ENCODE measurements at regions not wholly inside any gene's neighbourhood (a gene's known extent, or its start where the extent isn't known, plus 50 kb on each side); places are given as distances from the start of the nearest gene placed in this dataset.

DNA sequence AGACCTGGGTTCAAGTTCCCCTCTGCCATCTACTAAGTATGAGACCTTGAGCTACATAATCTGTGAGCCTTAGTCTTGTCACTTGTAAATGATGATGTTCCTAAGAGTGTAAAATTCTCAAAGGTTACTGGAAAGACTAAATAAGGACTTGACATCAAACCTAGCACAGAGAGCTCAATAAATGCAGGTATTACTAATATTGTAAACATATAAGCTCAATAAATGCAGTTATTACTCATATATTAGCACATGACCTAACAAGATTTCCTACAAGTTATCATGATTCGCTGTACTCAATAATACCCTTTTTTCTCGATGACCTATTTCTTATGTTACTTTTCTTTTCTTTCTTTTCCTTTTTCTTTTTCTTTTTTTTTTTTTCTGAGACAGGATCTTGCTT is 174.9 kb downstream of the ZNF281 start:
- H3K4me1 ChIP-seq: no peaks in the 10 kb centered on the region
- H3K4me3 ChIP-seq: no peak overlapping the region
- H3K36me3 ChIP-seq: no peaks in the 10 kb centered on the region
- H3K27me3 ChIP-seq: no peaks in the 10 kb centered on the region
- no peak overlapping the region for H3K27ac ChIP-seq
- H3K9me3 ChIP-seq: no peaks in the 10 kb centered on the region
- no peak for DNase-seq (ENCODE audit: low spot score)
- TF ChIP-seq CTCF (IDR thresholded peaks at IDR 0.05): no peak

DNA sequence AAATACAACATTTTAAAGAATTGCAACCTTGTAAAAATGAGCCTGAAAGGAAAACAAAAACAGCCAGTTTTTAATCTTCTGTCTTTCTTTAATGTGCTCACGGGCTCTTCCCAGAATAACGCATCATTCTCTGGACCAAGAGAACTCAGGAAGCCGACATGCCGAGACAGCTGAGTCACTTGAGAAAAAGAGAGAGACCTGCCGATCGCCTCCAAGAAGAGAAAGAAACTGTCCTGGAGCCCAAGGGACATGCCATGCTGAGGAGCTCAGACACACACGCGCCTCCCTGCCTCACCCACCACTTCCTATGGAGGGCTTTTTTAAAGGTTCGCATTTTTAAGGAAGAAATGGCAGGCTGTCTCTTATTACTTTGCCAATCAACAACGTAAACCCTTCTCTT is 176.4 kb downstream of the ZNF281 start:
- DNase-seq (ENCODE audit: low spot score): no peak
- H3K27ac ChIP-seq: peak overlapping the region in 1 of 2 donors; percentile 12
- no peak overlapping the region for H3K4me3 ChIP-seq

GRCh38 chr1:200231787-200232231 is 178.0 kb downstream of the ZNF281 start:
- no peak for DNase-seq (ENCODE audit: low spot score)
- Histone ChIP-seq H3K4me3 (no peak overlapping the region), H3K4me1 (no peaks in the 10 kb centered on the region), H3K27ac (peak overlapping the region; percentile 11 to 45), H3K36me3 (no peaks in the 10 kb centered on the region), H3K9me3 (no peaks in the 10 kb centered on the region), H3K27me3 (no peaks in the 10 kb centered on the region)
- TF ChIP-seq CTCF (IDR thresholded peaks at IDR 0.05): no peak

More for the DNA sequence above, 176.4 kb downstream of the ZNF281 start:
- Histone ChIP-seq H3K9me3 (no peaks in the 10 kb centered on the region), H3K27me3 (no peaks in the 10 kb centered on the region), H3K36me3 (no peaks in the 10 kb centered on the region), H3K4me1 (no peaks in the 10 kb centered on the region)
- no peak for TF ChIP-seq CTCF (IDR thresholded peaks at IDR 0.05)

DNA sequence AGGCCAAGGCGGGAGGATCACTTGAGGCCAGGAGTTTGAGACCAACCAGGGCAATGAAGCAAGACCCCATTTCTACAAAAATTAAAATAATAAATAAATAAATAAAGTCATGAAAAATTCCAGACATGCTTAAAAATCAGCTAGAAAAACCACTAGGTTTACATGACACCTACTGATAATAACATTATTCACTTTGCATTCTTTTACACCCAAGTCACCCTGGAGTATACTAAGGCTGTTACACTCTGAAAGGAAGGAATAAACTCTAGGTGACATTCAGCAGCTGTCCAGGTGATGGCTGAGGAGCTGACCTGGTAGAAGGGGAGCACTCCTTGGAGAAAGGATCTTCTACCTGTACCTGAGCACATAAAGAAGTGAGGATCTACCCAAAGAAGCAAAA is 179.2 kb downstream of the ZNF281 start:
- Histone ChIP-seq H3K27ac (no peak overlapping the region), H3K9me3 (no peaks in the 10 kb centered on the region), H3K36me3 (no peaks in the 10 kb centered on the region), H3K4me1 (peaks cover 0 to 4% of the 10 kb centered on the region in 2 donors), H3K4me3 (no peak overlapping the region), H3K27me3 (no peaks in the 10 kb centered on the region)
- TF ChIP-seq CTCF (IDR thresholded peaks at IDR 0.05): no peak
- DNase-seq (ENCODE audit: low spot score): no peak

- Histone ChIP-seq H3K36me3 (no peaks in the 10 kb centered on the region), H3K27ac (no peak overlapping the region), H3K4me3 (no peak overlapping the region), H3K27me3 (no peaks in the 10 kb centered on the region), H3K9me3 (no peaks in the 10 kb centered on the region), H3K4me1 (peaks cover 0 to 4% of the 10 kb centered on the region in 2 donors)
- TF ChIP-seq CTCF (IDR thresholded peaks at IDR 0.05): no peak
- no peak for DNase-seq (ENCODE audit: low spot score)
Observed at GRCh38 chr1:200228486-200228885, 181.3 kb downstream of the ZNF281 start.

GRCh38 chr1:200228081-200228480 is 181.8 kb downstream of the ZNF281 start:
- no peak for DNase-seq (ENCODE audit: low spot score)
- H3K9me3 ChIP-seq: no peaks in the 10 kb centered on the region
- no peak overlapping the region for H3K27ac ChIP-seq
- no peak overlapping the region for H3K4me3 ChIP-seq
- TF ChIP-seq CTCF (IDR thresholded peaks at IDR 0.05): no peak
- H3K36me3 ChIP-seq: no peaks in the 10 kb centered on the region
- no peaks in the 10 kb centered on the region for H3K27me3 ChIP-seq
- H3K4me1 ChIP-seq: peaks cover 0 to 4% of the 10 kb centered on the region in 2 donors
